Naive thymus-derived CD4-positive, alpha-beta T cell (primary cell): ENCODE measurements at regions not wholly inside any gene's neighbourhood (a gene's known extent, or its start where the extent isn't known, plus 50 kb on each side); places are given as distances from the start of the nearest gene placed in this dataset.

Experiments used
- ATAC-seq: fragments of 150-1000 bp; cut with Tn5 transposase; 2 replicates; pipeline ENCODE4 v1.10.0; 2021; ENCODE audit warnings: mild to moderate bottlenecking, moderate library complexity
- CTCF ChIA-PET: fragments of 350-600 bp; sonication (Branson Sonifier 250); formaldehyde crosslinking; loops from one replicate; lab custom pipeline; 2021; ENCODE audit warnings: antibody characterized with exemption; lab: Charles Lee
- POLR2A ChIA-PET: fragments of 350-600 bp; sonication (Branson Sonifier 250); formaldehyde crosslinking; loops from one replicate; lab custom pipeline; 2021; ENCODE audit warnings: antibody characterized with exemption, inconsistent platforms; lab: Charles Lee
- DNase-seq, 9 donors: peaks; one replicate each; pipeline versions ENCODE4 v3.0.0 to v3.0.0-alpha.2; 2020 to 2022; ENCODE audit warnings: mixed read lengths in 1 of 9
- H3K27ac ChIP-seq: one replicate; pipeline ENCODE4 v1.7.0; 2013; ENCODE audit warnings: mild to moderate bottlenecking, low read depth, low read length, moderate library complexity
- H3K27me3 ChIP-seq, 2 donors: one replicate each; pipeline ENCODE4 v1.7.0; 2013; ENCODE audit warnings: low read length in 2 of 2, mild to moderate bottlenecking in 2 of 2, moderate library complexity in 2 of 2; ENCODE audit not compliant: control insufficient read depth in 2 of 2, insufficient read depth in 2 of 2
- H3K36me3 ChIP-seq, 3 experiments: 1 replicate in 2 of 3; 2 replicates in 1 of 3; pipeline ENCODE4 v1.7.0; 2013; ENCODE audit warnings: low read length in 3 of 3, mild to moderate bottlenecking in 3 of 3, moderate library complexity in 1 of 3; ENCODE audit not compliant: insufficient read depth in 3 of 3, control insufficient read depth in 2 of 3
- H3K4me1 ChIP-seq, 2 donors: one replicate each; pipeline ENCODE4 v1.7.0; 2013; ENCODE audit warnings: low read length in 2 of 2, mild to moderate bottlenecking in 2 of 2, moderate library complexity in 1 of 2; ENCODE audit not compliant: control insufficient read depth in 2 of 2, insufficient read depth in 2 of 2
- H3K4me3 ChIP-seq: 2 replicates; pipeline ENCODE4 v1.7.0; 2013; ENCODE audit warnings: mild to moderate bottlenecking, low read length
- H3K9me3 ChIP-seq, 3 experiments: 1 replicate in 2 of 3; 2 replicates in 1 of 3; pipeline ENCODE4 v1.7.0; 2013; ENCODE audit warnings: low read length in 3 of 3; ENCODE audit not compliant: control insufficient read depth in 2 of 3
- H3K27ac Mint-ChIP-seq, 9 donors: one replicate each; pipeline ENCODE4 v1.8.0; 2020 to 2022; ENCODE audit warnings: mixed read lengths in 9 of 9, mild to moderate bottlenecking in 8 of 9, moderate library complexity in 5 of 9, inconsistent platforms in 2 of 9
- H3K27me3 Mint-ChIP-seq, 5 donors: one replicate each; pipeline ENCODE4 v1.8.0; 2021 to 2022; ENCODE audit warnings: mixed read lengths in 5 of 5, mild to moderate bottlenecking in 1 of 5
- H3K36me3 Mint-ChIP-seq, 5 donors: one replicate each; pipeline ENCODE4 v1.8.0; 2020 to 2022; ENCODE audit warnings: mixed read lengths in 5 of 5, mild to moderate bottlenecking in 3 of 5, inconsistent platforms in 1 of 5
- H3K4me1 Mint-ChIP-seq, 7 donors: one replicate each; pipeline ENCODE4 v1.8.0; 2020 to 2022; ENCODE audit warnings: mixed read lengths in 7 of 7, mild to moderate bottlenecking in 3 of 7, inconsistent platforms in 1 of 7
- H3K4me3 Mint-ChIP-seq, 10 donors: one replicate each; pipeline ENCODE4 v1.8.0; 2020 to 2022; ENCODE audit warnings: mild to moderate bottlenecking in 10 of 10, mixed read lengths in 10 of 10, moderate library complexity in 6 of 10, inconsistent platforms in 2 of 10
- H3K9me3 Mint-ChIP-seq, 11 donors: one replicate each; pipeline ENCODE4 v1.8.0; 2020 to 2022; ENCODE audit warnings: mixed read lengths in 11 of 11, mild to moderate bottlenecking in 4 of 11, inconsistent platforms in 1 of 11, moderate library complexity in 1 of 11
- intact Hi-C, 2 donors: fragments of 100-400 bp; cut with micrococcal nuclease; formaldehyde crosslinking; loops; one replicate each; pipeline ENCODE4 v1.15.1; 2023

- POLR2A ChIA-PET: no interaction called here
- no peaks in the 10 kb centered on the region for H3K4me1 ChIP-seq
- Mint-ChIP-seq H3K9me3 (peaks cover 0 to 3% (median 0%) of the 10 kb centered on the region in 11 donors), H3K4me1 (peaks cover 0 to 6% (median 0%) of the 10 kb centered on the region in 7 donors), H3K4me3 (no peak overlapping the region), H3K36me3 (no peaks in the 10 kb centered on the region), H3K27ac (no peak overlapping the region), H3K27me3 (peaks cover 1 to 27% (median 7%) of the 10 kb centered on the region in 5 donors)
- no peak overlapping the region for H3K27ac ChIP-seq
- no peak for DNase-seq
- H3K9me3 ChIP-seq: no peaks in the 10 kb centered on the region
- CTCF ChIA-PET: no interaction called here
- intact Hi-C loops: no loop called here
- no peaks in the 10 kb centered on the region for H3K27me3 ChIP-seq
- no peak overlapping the region for H3K4me3 ChIP-seq
- ATAC-seq: peak; percentile 72
- H3K36me3 ChIP-seq: no peaks in the 10 kb centered on the region
Measured at GRCh38 chr6:44012078-44012493, 115.2 kb downstream of the MRPL14 start.

GRCh38 chr6:44011350-44011920, 115.8 kb downstream of the MRPL14 start:
- no peak overlapping the region for H3K4me3 Mint-ChIP-seq
- H3K27ac Mint-ChIP-seq: no peak overlapping the region
- Histone ChIP-seq H3K4me1 (no peaks in the 10 kb centered on the region), H3K27me3 (no peaks in the 10 kb centered on the region), H3K36me3 (no peaks in the 10 kb centered on the region), H3K4me3 (no peak overlapping the region), H3K27ac (no peak overlapping the region), H3K9me3 (no peaks in the 10 kb centered on the region)
- H3K4me1 Mint-ChIP-seq: peaks cover 0 to 6% (median 0%) of the 10 kb centered on the region in 7 donors
- CTCF ChIA-PET: no interaction called here
- H3K9me3 Mint-ChIP-seq: peaks cover 0 to 3% (median 0%) of the 10 kb centered on the region in 11 donors
- H3K27me3 Mint-ChIP-seq: peaks cover 4 to 23% (median 9%) of the 10 kb centered on the region in 5 donors
- intact Hi-C loops: no loop called here
- no peaks in the 10 kb centered on the region for H3K36me3 Mint-ChIP-seq
- DNase-seq (no peak), ATAC-seq (no peak)
- POLR2A ChIA-PET: no interaction called here

GRCh38 chr6:44010411-44011349, 116.6 kb downstream of the MRPL14 start:
- CTCF ChIA-PET: no interaction called here
- Histone ChIP-seq H3K9me3 (no peaks in the 10 kb centered on the region), H3K4me1 (no peaks in the 10 kb centered on the region), H3K4me3 (no peak overlapping the region), H3K36me3 (no peaks in the 10 kb centered on the region), H3K27me3 (no peaks in the 10 kb centered on the region), H3K27ac (no peak overlapping the region)
- Mint-ChIP-seq H3K27me3 (peaks cover 9 to 26% (median 14%) of the 10 kb centered on the region in 5 donors), H3K4me3 (no peak overlapping the region), H3K36me3 (no peaks in the 10 kb centered on the region), H3K9me3 (peaks cover 0 to 3% (median 0%) of the 10 kb centered on the region in 11 donors), H3K27ac (no peak overlapping the region), H3K4me1 (peaks cover 0 to 6% (median 0%) of the 10 kb centered on the region in 7 donors)
- POLR2A ChIA-PET: no interaction called here
- intact Hi-C loops: no loop called here
- DNase-seq: no peak
- peak; percentile 36 for ATAC-seq

- Histone ChIP-seq H3K27me3 (no peaks in the 10 kb centered on the region), H3K27ac (no peak overlapping the region), H3K9me3 (no peaks in the 10 kb centered on the region), H3K4me3 (no peak overlapping the region), H3K36me3 (no peaks in the 10 kb centered on the region), H3K4me1 (no peaks in the 10 kb centered on the region)
- intact Hi-C loops: no loop called here
- ChIA-PET CTCF (no interaction called here), POLR2A (no interaction called here)
- no peak overlapping the region for H3K4me3 Mint-ChIP-seq
- no peak overlapping the region for H3K27ac Mint-ChIP-seq
- H3K4me1 Mint-ChIP-seq: peaks cover 0 to 6% (median 0%) of the 10 kb centered on the region in 7 donors
- no peak for ATAC-seq
- H3K27me3 Mint-ChIP-seq: peaks cover 14 to 33% (median 17%) of the 10 kb centered on the region in 5 donors
- DNase-seq: no peak
- no peaks in the 10 kb centered on the region for H3K36me3 Mint-ChIP-seq
- H3K9me3 Mint-ChIP-seq: peaks cover 0 to 3% (median 0%) of the 10 kb centered on the region in 11 donors
Measured at GRCh38 chr6:44009425-44010321, 117.6 kb downstream of the MRPL14 start.

GRCh38 chr6:44008821-44009370, 118.4 kb downstream of the MRPL14 start:
- intact Hi-C loops: no loop called here
- no peaks in the 10 kb centered on the region for H3K9me3 ChIP-seq
- no peaks in the 10 kb centered on the region for H3K36me3 Mint-ChIP-seq
- peaks cover 0 to 3% (median 0%) of the 10 kb centered on the region in 11 donors for H3K9me3 Mint-ChIP-seq
- H3K4me3 Mint-ChIP-seq: no peak overlapping the region
- H3K4me1 Mint-ChIP-seq: peaks cover 0 to 6% (median 0%) of the 10 kb centered on the region in 7 donors
- H3K27ac ChIP-seq: no peak overlapping the region
- H3K27ac Mint-ChIP-seq: no peak overlapping the region
- ATAC-seq (no peak), DNase-seq (no peak)
- no peaks in the 10 kb centered on the region for H3K4me1 ChIP-seq
- ChIA-PET CTCF (no interaction called here), POLR2A (no interaction called here)
- H3K27me3 ChIP-seq: no peaks in the 10 kb centered on the region
- H3K36me3 ChIP-seq: no peaks in the 10 kb centered on the region
- H3K4me3 ChIP-seq: no peak overlapping the region
- H3K27me3 Mint-ChIP-seq: peaks cover 17 to 38% (median 21%) of the 10 kb centered on the region in 5 donors
